Esophagus muscularis mucosa (tissue), 4 donors: ENCODE measurements at regions not wholly inside any gene's neighbourhood (a gene's known extent, or its start where the extent isn't known, plus 50 kb on each side); places are given as distances from the start of the nearest gene placed in this dataset.

ENCODE experiments used
- EP300 ChIP-seq: sonication (generic); formaldehyde crosslinking; IDR thresholded peaks from one replicate; pipeline ENCODE4 v1.6.1; 2017; ENCODE audit warnings: antibody characterized with exemption
- POLR2A ChIP-seq: fragments of 450-650 bp; IDR thresholded peaks from one replicate; pipeline ENCODE4 v1.6.1; 2017; ENCODE audit warnings: antibody characterized with exemption, moderate library complexity, mild to moderate bottlenecking, low read depth
- TF ChIP-seq, protein P1 (sequence below), 3 experiments: fragments of 200-600 bp in 2 of 3; fragments of 450-650 bp in 1 of 3; sonication (generic) in 2 of 3; IDR thresholded peaks; one replicate each; pipeline ENCODE4 v1.5.1; 2017 to 2019; ENCODE audit warnings: antibody characterized with exemption in 3 of 3, mild to moderate bottlenecking in 2 of 3, moderate library complexity in 1 of 3

DNA sequence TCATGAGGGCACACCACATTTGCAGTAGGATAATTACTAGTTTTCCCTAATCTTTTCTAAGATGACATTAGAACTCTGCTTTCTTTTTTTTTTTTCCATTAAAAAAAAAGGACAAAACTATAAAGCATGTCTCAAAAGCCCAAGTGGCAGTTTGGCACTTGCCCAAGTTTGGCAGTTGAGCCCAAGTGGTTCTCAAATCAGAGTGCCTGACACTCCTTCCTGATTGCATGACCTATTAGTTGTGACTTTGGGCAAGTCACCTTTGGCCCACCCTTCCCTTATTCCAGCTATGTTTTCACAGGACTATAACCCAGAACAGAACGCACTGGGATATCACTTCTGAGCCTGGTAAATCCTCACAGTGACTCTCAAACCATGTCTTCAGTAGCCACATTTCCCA, 273.0 kb downstream of the CCDC85A start:
- TF ChIP-seq, protein P1, sequence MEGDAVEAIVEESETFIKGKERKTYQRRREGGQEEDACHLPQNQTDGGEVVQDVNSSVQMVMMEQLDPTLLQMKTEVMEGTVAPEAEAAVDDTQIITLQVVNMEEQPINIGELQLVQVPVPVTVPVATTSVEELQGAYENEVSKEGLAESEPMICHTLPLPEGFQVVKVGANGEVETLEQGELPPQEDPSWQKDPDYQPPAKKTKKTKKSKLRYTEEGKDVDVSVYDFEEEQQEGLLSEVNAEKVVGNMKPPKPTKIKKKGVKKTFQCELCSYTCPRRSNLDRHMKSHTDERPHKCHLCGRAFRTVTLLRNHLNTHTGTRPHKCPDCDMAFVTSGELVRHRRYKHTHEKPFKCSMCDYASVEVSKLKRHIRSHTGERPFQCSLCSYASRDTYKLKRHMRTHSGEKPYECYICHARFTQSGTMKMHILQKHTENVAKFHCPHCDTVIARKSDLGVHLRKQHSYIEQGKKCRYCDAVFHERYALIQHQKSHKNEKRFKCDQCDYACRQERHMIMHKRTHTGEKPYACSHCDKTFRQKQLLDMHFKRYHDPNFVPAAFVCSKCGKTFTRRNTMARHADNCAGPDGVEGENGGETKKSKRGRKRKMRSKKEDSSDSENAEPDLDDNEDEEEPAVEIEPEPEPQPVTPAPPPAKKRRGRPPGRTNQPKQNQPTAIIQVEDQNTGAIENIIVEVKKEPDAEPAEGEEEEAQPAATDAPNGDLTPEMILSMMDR (IDR thresholded peaks at IDR 0.05), result no peak
- TF ChIP-seq POLR2A (no peak), EP300 (no peak)
